K562 (cell line): ENCODE measurements at regions not wholly inside any gene's neighbourhood (a gene's known extent, or its start where the extent isn't known, plus 50 kb on each side); places are given as distances from the start of the nearest gene placed in this dataset.
"Not testable (repeated sequence)": the region's sequence is repeated elsewhere in the genome, so short reads cannot be mapped to it uniquely, and the experiment has no call there.

Experiments
- ATF6 ChIP-seq: sonication (generic); formaldehyde crosslinking; IDR thresholded peaks from 2 replicates; pipeline ENCODE4 v1.4.0; 2020; ENCODE audit warnings: mild to moderate bottlenecking, missing genetic modification reagents
- DMBX1 ChIP-seq: fragments of 250-450 bp; sonication (Bioruptor Pico); IDR thresholded peaks from 2 replicates; pipeline ENCODE4 v1.8.0; 2022; ENCODE audit warnings: inconsistent platforms, mild to moderate bottlenecking, moderate library complexity, borderline replicate concordance
- EP300 ChIP-seq: IDR thresholded peaks from 2 replicates; pipeline ENCODE4 v1.6.1; 2012; ENCODE audit warnings: low read length, improper control_type of control experiment
- EZH2 ChIP-seq: IDR thresholded peaks from 2 replicates; pipeline ENCODE4 v1.6.1; 2012; ENCODE audit warnings: low read depth, mild to moderate bottlenecking, inconsistent platforms, low read length, borderline replicate concordance
- IRF1 ChIP-seq: sonication (generic); formaldehyde crosslinking; IDR thresholded peaks from 2 replicates; pipeline ENCODE4 v1.8.0; 2022; ENCODE audit warnings: missing genetic modification reagents, mild to moderate bottlenecking, borderline replicate concordance
- NR2F6 ChIP-seq: fragments of 450-650 bp; formaldehyde crosslinking; IDR thresholded peaks from 2 replicates; pipeline ENCODE4 v1.4.0; 2020; ENCODE audit warnings: mild to moderate bottlenecking
- POLR2A ChIP-seq: fragments of 450-650 bp; conservative IDR thresholded peaks from 2 replicates; pipeline ENCODE4 v1.6.1; 2016
- SIN3A ChIP-seq, 2 experiments: fragments of 150-350 bp in 1 of 2; IDR thresholded peaks; 2 replicates each; pipeline ENCODE4 v1.6.1; 2011 to 2016; ENCODE audit warnings: borderline replicate concordance in 2 of 2, low read depth in 2 of 2, low read length in 2 of 2, mild to moderate bottlenecking in 2 of 2, moderate library complexity in 2 of 2; ENCODE audit not compliant: control insufficient read depth in 1 of 2
- ZNF24 ChIP-seq: fragments of 450-650 bp; IDR thresholded peaks from 2 replicates; pipeline ENCODE4 v1.6.1; 2016
- TF ChIP-seq, protein P1 (sequence below): fragments of 250-450 bp; sonication (Bioruptor Pico); IDR thresholded peaks from 2 replicates; pipeline ENCODE4 v1.4.0; 2020; ENCODE audit warnings: mild to moderate bottlenecking, moderate library complexity
- TF ChIP-seq, protein P2 (sequence below): fragments of 450-650 bp; formaldehyde crosslinking; IDR thresholded peaks from 2 replicates; pipeline ENCODE4 v1.4.0; 2022; ENCODE audit warnings: missing genetic modification characterization

DNA sequence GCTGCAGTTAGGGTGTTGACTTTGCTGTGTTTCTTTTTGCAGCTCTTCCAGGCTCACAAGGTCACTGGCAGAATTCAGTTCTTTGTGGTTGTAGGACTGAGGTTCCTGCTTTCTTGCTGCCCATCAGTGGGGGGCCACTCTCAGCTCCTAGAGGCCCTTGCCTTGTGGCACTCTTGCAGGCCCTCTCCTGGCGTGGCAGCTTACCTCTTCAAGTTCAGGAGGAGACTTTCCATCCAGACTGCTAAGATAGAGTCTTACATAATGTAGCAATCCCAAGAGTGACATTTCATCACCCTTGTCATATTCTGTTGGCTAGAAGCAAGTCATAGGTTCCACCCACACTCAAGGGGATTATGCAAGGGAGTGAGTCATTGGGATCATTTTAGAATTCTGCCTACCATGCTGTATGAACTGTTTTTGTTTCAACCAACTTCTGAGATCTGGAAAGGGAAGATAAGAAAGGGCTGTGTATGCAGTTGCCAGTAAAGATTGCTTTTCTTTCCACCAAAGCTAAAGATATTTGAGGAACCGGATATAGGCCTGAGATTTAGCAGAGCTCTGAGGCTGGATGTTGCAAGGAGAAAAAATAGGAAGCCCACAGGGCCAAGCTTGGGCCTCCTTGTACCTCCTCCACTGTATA, 91.7 kb downstream of the FAM72B start:
- TF ChIP-seq EZH2; NR2F6 (CRISPR knock-in tag); IRF1; ZNF24; SIN3A (IDR thresholded peaks at IDR 0.05; ENCODE audit: borderline replicate concordance in 2 of 2, control insufficient read depth in 1 of 2, low read depth in 2 of 2, low read length in 2 of 2); ATF6 (CRISPR knock-in tag); POLR2A: not testable (repeated sequence)
- TF ChIP-seq DMBX1 (CRISPR knock-in tag) (peak; percentile 31; the same call in 1 of the 2 replicates), EP300 (peak; percentile 77)
- TF ChIP-seq, protein P1, sequence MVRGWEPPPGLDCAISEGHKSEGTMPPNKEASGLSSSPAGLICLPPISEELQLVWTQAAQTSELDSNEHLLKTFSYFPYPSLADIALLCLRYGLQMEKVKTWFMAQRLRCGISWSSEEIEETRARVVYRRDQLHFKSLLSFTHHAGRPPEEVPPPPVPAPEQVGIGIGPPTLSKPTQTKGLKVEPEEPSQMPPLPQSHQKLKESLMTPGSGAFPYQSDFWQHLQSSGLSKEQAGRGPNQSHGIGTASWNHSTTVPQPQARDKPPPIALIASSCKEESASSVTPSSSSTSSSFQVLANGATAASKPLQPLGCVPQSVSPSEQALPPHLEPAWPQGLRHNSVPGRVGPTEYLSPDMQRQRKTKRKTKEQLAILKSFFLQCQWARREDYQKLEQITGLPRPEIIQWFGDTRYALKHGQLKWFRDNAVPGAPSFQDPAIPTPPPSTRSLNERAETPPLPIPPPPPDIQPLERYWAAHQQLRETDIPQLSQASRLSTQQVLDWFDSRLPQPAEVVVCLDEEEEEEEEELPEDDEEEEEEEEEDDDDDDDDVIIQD = not testable (repeated sequence)
- TF ChIP-seq, protein P2, sequence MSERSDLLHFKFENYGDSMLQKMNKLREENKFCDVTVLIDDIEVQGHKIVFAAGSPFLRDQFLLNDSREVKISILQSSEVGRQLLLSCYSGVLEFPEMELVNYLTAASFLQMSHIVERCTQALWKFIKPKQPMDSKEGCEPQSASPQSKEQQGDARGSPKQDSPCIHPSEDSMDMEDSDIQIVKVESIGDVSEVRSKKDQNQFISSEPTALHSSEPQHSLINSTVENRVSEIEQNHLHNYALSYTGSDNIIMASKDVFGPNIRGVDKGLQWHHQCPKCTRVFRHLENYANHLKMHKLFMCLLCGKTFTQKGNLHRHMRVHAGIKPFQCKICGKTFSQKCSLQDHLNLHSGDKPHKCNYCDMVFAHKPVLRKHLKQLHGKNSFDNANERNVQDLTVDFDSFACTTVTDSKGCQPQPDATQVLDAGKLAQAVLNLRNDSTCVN (CRISPR knock-in tag) = not testable (repeated sequence)
